Endothelial cell (in vitro differentiated cells): ENCODE measurements at regions not wholly inside any gene's neighbourhood (a gene's known extent, or its start where the extent isn't known, plus 50 kb on each side); places are given as distances from the start of the nearest gene placed in this dataset.

Experiments
- DNase-seq: peaks from one replicate; pipeline ENCODE4 v3.0.0; 2021; ENCODE audit warnings: low spot score
- H3K27ac Mint-ChIP-seq: one replicate; pipeline ENCODE4 v1.8.0; 2021; ENCODE audit warnings: mixed read lengths, inconsistent platforms; ENCODE audit not compliant: unreplicated experiment
- H3K27me3 Mint-ChIP-seq: one replicate; pipeline ENCODE4 v1.8.0; 2021; ENCODE audit warnings: mild to moderate bottlenecking, moderate library complexity, mixed read lengths, inconsistent platforms; ENCODE audit not compliant: unreplicated experiment
- H3K36me3 Mint-ChIP-seq: one replicate; pipeline ENCODE4 v1.8.0; 2021; ENCODE audit warnings: mild to moderate bottlenecking, low read depth, mixed read lengths, inconsistent platforms; ENCODE audit not compliant: unreplicated experiment
- H3K4me1 Mint-ChIP-seq: one replicate; pipeline ENCODE4 v1.8.0; 2021; ENCODE audit warnings: mild to moderate bottlenecking, mixed read lengths, inconsistent platforms; ENCODE audit not compliant: unreplicated experiment
- H3K4me3 Mint-ChIP-seq: one replicate; pipeline ENCODE4 v1.8.0; 2021; ENCODE audit warnings: mild to moderate bottlenecking, mixed read lengths, inconsistent platforms; ENCODE audit not compliant: unreplicated experiment
- H3K9me3 Mint-ChIP-seq: one replicate; pipeline ENCODE4 v1.8.0; 2021; ENCODE audit warnings: mixed read lengths, inconsistent platforms; ENCODE audit not compliant: unreplicated experiment
- CTCF ChIP-seq: fragments of 200-600 bp; sonication (generic); IDR thresholded peaks from one replicate; pipeline ENCODE4 v1.5.0; 2021; ENCODE audit warnings: antibody characterized with exemption; ENCODE audit not compliant: unreplicated experiment

- no peak for TF ChIP-seq CTCF
- no peak for DNase-seq
- H3K27me3 Mint-ChIP-seq, result peaks cover 5% of the 10 kb centered on the region
- H3K4me3 Mint-ChIP-seq, result no peak overlapping the region
- H3K9me3 Mint-ChIP-seq, result no peaks in the 10 kb centered on the region
- H3K4me1 Mint-ChIP-seq, result peaks cover 26% of the 10 kb centered on the region
- H3K27ac Mint-ChIP-seq, result no peak overlapping the region
- H3K36me3 Mint-ChIP-seq, result no peaks in the 10 kb centered on the region
These were observed 126.7 kb upstream of the MYCN start for GRCh38 chr2:15813481-15814266.

- Mint-ChIP-seq H3K27ac (no peak overlapping the region), H3K4me3 (no peak overlapping the region), H3K9me3 (no peaks in the 10 kb centered on the region), H3K27me3 (peaks cover 6% of the 10 kb centered on the region), H3K36me3 (no peaks in the 10 kb centered on the region), H3K4me1 (peaks cover 18% of the 10 kb centered on the region)
- DNase-seq, result no peak
- no peak for TF ChIP-seq CTCF
These were observed 125.9 kb upstream of the MYCN start for GRCh38 chr2:15814403-15814802.

- TF ChIP-seq CTCF, result no peak
- peaks cover 7% of the 10 kb centered on the region for H3K27me3 Mint-ChIP-seq
- no peak overlapping the region for H3K27ac Mint-ChIP-seq
- H3K4me3 Mint-ChIP-seq, result no peak overlapping the region
- no peak for DNase-seq
- H3K36me3 Mint-ChIP-seq, result no peaks in the 10 kb centered on the region
- no peaks in the 10 kb centered on the region for H3K9me3 Mint-ChIP-seq
- peaks cover 14% of the 10 kb centered on the region for H3K4me1 Mint-ChIP-seq
These were observed 125.4 kb upstream of the MYCN start for GRCh38 chr2:15814946-15815345.

GRCh38 chr2:15816226-15816625 is 124.1 kb upstream of the MYCN start:
- TF ChIP-seq CTCF, result no peak
- H3K27ac Mint-ChIP-seq, result no peak overlapping the region
- peaks cover 12% of the 10 kb centered on the region for H3K4me1 Mint-ChIP-seq
- DNase-seq, result no peak
- H3K4me3 Mint-ChIP-seq, result no peak overlapping the region
- H3K27me3 Mint-ChIP-seq, result peaks cover 10% of the 10 kb centered on the region
- H3K36me3 Mint-ChIP-seq, result no peaks in the 10 kb centered on the region
- H3K9me3 Mint-ChIP-seq, result no peaks in the 10 kb centered on the region

GRCh38 chr2:15816674-15817406 is 123.5 kb upstream of the MYCN start:
- no peak overlapping the region for H3K27ac Mint-ChIP-seq
- TF ChIP-seq CTCF, result no peak
- no peaks in the 10 kb centered on the region for H3K9me3 Mint-ChIP-seq
- no peaks in the 10 kb centered on the region for H3K36me3 Mint-ChIP-seq
- H3K4me1 Mint-ChIP-seq, result peaks cover 12% of the 10 kb centered on the region
- peaks cover 8% of the 10 kb centered on the region for H3K27me3 Mint-ChIP-seq
- H3K4me3 Mint-ChIP-seq, result no peak overlapping the region
- no peak for DNase-seq
